NT2/D1 (cell line): ENCODE measurements at regions not wholly inside any gene's neighbourhood (a gene's known extent, or its start where the extent isn't known, plus 50 kb on each side); places are given as distances from the start of the nearest gene placed in this dataset.

Experiments
- SUZ12 ChIP-seq: IDR thresholded peaks from 2 replicates; pipeline ENCODE4 v1.6.1; 2011; ENCODE audit not compliant: insufficient read length, insufficient read depth; ENCODE audit errors: extremely low read depth
- YY1 ChIP-seq: IDR thresholded peaks from 2 replicates; pipeline ENCODE4 v1.6.1; 2011; ENCODE audit not compliant: insufficient read length, insufficient read depth

DNA sequence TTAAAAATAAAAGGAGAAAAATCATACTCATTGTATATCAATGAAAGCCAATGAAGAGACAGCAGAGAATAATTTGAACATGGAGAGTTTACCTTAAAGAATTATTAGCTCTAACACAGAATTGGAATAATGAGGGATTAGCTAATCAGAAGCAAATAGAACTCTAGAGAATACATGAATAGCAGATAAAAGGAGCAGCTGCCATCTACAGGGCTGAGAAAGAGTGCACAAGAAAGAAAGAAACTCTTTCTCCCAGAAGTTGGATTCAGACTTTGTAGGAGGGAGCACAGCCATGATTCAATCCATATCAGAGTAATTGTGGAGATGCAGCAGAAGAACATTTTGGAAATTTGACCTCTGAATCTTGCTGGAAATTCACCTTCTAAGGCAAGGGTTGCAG lies 1171.2 kb downstream of the PLA2G4A start:
- TF ChIP-seq SUZ12 (no peak), YY1 (no peak)
